ENCODE measurements at regions not wholly inside any gene's neighbourhood (a gene's known extent, or its start where the extent isn't known, plus 50 kb on each side); places are given as distances from the start of the nearest gene placed in this dataset.
"Not testable (repeated sequence)": the region's sequence is repeated elsewhere in the genome, so short reads cannot be mapped to it uniquely, and the experiment has no call there.

DNA sequence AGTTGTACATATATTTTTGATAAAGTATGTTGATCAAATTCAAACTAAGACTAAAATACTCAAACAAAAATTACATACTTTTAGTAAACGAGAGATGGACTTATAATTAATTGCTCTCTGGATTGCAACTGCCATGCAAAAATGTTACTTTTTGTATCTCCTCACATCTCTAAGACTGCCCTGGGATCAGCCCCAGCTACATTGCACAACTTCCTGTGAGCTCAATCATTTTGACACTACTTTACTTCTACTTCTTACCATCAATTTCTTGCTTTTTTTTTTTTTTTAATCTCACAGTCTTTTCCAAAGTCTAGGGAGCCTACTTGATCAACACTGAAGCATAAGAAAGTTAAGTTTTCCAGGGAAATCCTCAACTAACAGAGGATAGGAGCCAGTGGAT is 506.0 kb upstream of the CDH10 start:
- no peaks in the 10 kb centered on the region for H3K27me3 ChIP-seq (ENCODE audit: control insufficient read depth, insufficient read depth, low read length)
- no peak overlapping the region for H3K4me3 ChIP-seq (ENCODE audit: low read length)
- H3K9me3 ChIP-seq (replicated peaks; ENCODE audit: control insufficient read depth, low read depth, low read length), result no peaks in the 10 kb centered on the region
- no peaks in the 10 kb centered on the region for H3K4me1 ChIP-seq (ENCODE audit: control insufficient read depth, insufficient read depth, low read length)
- no CpG with 5 or more reads among the region's 1 CpG for WGBS (ENCODE audit: insufficient coverage)
- no peak overlapping the region for H3K27ac ChIP-seq (ENCODE audit: low read length)
- DNase-seq, result no peak
- no peaks in the 10 kb centered on the region for H3K36me3 ChIP-seq (ENCODE audit: control insufficient read depth, insufficient read depth, low read length)

DNA sequence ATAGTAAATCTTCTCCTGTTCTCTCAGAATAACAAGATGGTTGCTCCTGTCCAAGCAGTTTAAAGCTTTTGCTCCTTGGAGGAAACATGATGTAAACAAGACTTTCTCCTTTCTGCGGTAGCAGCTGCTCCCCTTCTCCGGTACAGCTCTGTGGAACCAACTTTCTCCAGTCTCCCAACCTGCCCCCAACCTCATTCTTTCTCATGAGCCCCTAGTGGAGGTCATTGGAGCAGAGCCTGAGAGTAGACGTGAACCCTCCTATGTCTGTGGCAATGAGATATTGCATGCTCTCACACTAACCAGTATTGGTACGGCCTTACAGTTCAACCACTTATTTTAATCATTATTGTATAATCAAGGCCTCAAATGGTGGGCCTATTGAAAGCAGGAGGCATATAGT is 483.8 kb upstream of the CDH10 start:
- no peaks in the 10 kb centered on the region for H3K9me3 ChIP-seq (replicated peaks; ENCODE audit: control insufficient read depth, low read depth, low read length)
- no peaks in the 10 kb centered on the region for H3K4me1 ChIP-seq (ENCODE audit: control insufficient read depth, insufficient read depth, low read length)
- no peak overlapping the region for H3K27ac ChIP-seq (ENCODE audit: low read length)
- H3K4me3 ChIP-seq (ENCODE audit: low read length), result no peak overlapping the region
- H3K27me3 ChIP-seq (ENCODE audit: control insufficient read depth, insufficient read depth, low read length), result no peaks in the 10 kb centered on the region
- no peaks in the 10 kb centered on the region for H3K36me3 ChIP-seq (ENCODE audit: control insufficient read depth, insufficient read depth, low read length)
- WGBS (ENCODE audit: insufficient coverage), result no CpG with 5 or more reads among the region's 4 CpGs
- no peak for DNase-seq

DNA sequence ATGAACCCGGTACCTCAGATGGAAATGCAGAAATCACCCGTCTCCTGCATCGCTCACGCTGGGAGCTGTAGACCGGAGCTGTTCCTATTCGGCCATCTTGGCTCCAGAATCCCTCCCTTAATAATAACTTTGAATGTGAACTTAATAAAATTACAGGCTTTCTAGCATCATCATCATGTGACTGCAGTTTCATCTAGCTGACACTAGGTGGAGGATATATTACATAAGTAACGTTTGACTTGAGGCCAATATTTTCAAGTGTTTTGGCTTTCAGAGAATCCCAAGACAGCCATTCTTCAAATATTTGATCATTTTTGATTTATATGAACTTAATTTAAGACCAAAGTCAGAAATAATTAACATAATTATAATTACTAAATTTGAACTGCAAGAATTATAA is 474.9 kb upstream of the CDH10 start:
- no peaks in the 10 kb centered on the region for H3K27me3 ChIP-seq (ENCODE audit: control insufficient read depth, insufficient read depth, low read length)
- no peak overlapping the region for H3K4me3 ChIP-seq (ENCODE audit: low read length)
- peak; percentile 2 for DNase-seq
- no peak overlapping the region for H3K27ac ChIP-seq (ENCODE audit: low read length)
- no peaks in the 10 kb centered on the region for H3K36me3 ChIP-seq (ENCODE audit: control insufficient read depth, insufficient read depth, low read length)
- no peaks in the 10 kb centered on the region for H3K4me1 ChIP-seq (ENCODE audit: control insufficient read depth, insufficient read depth, low read length)
- WGBS (ENCODE audit: insufficient coverage), result no CpG with 5 or more reads among the region's 7 CpGs
- no peaks in the 10 kb centered on the region for H3K9me3 ChIP-seq (replicated peaks; ENCODE audit: control insufficient read depth, low read depth, low read length)

DNA sequence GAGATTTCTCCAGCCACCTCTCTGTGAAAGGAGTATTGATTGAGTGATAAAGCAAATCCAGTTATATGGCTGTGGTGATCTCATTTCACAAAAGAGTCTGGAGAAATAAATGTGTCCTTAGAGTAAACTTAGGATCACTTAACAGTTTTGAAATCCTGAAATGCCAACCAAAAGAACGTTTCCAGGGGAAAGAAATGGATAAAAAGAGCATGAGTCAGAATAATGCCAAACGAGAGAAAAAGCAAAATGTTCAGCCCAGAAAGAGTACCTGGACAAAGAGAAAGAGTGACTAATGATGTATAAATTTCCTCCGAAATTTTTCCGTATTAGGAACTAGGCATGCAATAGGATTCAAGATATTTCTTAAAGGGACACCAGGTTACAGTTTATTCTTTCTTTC is 463.1 kb upstream of the CDH10 start:
- 75% methylated on average over 1 of the region's 4 CpGs for WGBS (ENCODE audit: insufficient coverage)
- Histone ChIP-seq H3K27me3 (ENCODE audit: control insufficient read depth, insufficient read depth, low read length) (no peaks in the 10 kb centered on the region), H3K4me3 (ENCODE audit: low read length) (no peak overlapping the region), H3K36me3 (ENCODE audit: control insufficient read depth, insufficient read depth, low read length) (no peaks in the 10 kb centered on the region), H3K4me1 (ENCODE audit: control insufficient read depth, insufficient read depth, low read length) (no peaks in the 10 kb centered on the region), H3K9me3 (replicated peaks; ENCODE audit: control insufficient read depth, low read depth, low read length) (peaks cover 2% of the 10 kb centered on the region), H3K27ac (ENCODE audit: low read length) (no peak overlapping the region)
- DNase-seq, result peak; percentile 1

DNA sequence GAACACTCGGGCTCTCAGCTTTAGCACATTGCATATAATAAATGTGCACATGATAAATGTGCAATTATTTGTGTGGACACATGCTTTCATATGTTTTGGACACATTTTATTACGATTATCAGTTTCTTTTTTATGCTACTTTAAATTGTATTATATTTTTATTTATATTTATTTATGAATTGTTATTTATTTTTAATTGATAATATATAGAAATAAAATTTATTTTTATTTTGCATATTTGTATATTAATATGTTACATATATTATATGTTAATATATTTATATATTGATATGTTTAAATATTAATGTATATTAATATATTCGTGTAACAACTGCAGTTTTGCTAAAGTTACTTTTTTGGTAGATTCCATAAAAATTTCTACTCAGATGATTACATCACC is 454.8 kb upstream of the CDH10 start:
- Histone ChIP-seq H3K27ac (ENCODE audit: low read length) (no peak overlapping the region), H3K36me3 (ENCODE audit: control insufficient read depth, insufficient read depth, low read length) (no peaks in the 10 kb centered on the region), H3K9me3 (replicated peaks; ENCODE audit: control insufficient read depth, low read depth, low read length) (peaks cover 4% of the 10 kb centered on the region), H3K4me1 (ENCODE audit: control insufficient read depth, insufficient read depth, low read length) (no peaks in the 10 kb centered on the region), H3K27me3 (ENCODE audit: control insufficient read depth, insufficient read depth, low read length) (no peaks in the 10 kb centered on the region), H3K4me3 (ENCODE audit: low read length) (no peak overlapping the region)
- DNase-seq, result no peak
- no CpG with 5 or more reads among the region's 3 CpGs for WGBS (ENCODE audit: insufficient coverage)

DNA sequence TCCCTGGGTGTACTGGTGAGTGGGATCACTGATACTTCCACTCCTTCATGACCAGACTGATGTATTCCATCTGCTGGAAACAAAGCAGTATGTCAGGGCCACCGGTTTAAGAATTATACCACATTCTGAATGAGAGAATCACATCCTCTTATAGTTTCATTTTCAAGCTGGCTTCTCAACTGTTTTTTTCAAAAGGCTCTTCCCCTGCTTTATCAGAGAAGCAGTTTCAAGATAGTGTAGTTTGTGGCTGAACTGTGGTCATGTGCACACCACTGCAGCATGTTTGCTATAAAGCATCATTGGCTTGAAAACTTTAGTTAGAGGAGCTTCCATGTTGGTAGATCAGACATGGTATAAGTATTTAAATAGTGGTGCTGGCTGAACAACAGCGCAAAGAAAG is 450.5 kb upstream of the CDH10 start:
- Histone ChIP-seq H3K27ac (ENCODE audit: low read length) (no peak overlapping the region), H3K27me3 (ENCODE audit: control insufficient read depth, insufficient read depth, low read length) (no peaks in the 10 kb centered on the region), H3K9me3 (replicated peaks; ENCODE audit: control insufficient read depth, low read depth, low read length) (peaks cover 4% of the 10 kb centered on the region), H3K4me3 (ENCODE audit: low read length) (no peak overlapping the region), H3K4me1 (ENCODE audit: control insufficient read depth, insufficient read depth, low read length) (no peaks in the 10 kb centered on the region), H3K36me3 (ENCODE audit: control insufficient read depth, insufficient read depth, low read length) (no peaks in the 10 kb centered on the region)
- no CpG with 5 or more reads among the region's 2 CpGs for WGBS (ENCODE audit: insufficient coverage)
- no peak for DNase-seq

DNA sequence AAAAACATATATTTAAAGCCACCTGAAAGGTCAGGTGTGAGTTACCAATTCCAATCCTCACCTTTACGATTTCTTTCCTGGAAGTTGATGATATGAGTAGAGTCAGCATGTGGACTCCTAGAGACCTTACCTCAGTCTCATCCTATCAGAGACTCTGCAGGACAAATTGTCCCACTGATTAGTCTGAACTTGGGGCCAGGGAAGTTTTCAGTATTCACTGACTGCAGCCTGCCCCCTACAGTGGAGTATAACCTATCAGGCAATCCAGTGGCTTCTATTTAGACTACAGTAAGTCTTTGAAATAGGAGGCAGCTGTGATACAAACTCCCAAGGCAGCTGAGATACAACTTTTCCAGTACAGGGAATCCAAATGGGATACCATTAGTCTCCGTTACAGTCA is 449.4 kb upstream of the CDH10 start:
- no peaks in the 10 kb centered on the region for H3K9me3 ChIP-seq (replicated peaks; ENCODE audit: control insufficient read depth, low read depth, low read length)
- whole genome bisulfite sequencing (ENCODE audit: insufficient coverage), result 80% methylated on average over 1 of the region's 2 CpGs
- DNase-seq, result no peak
- no peaks in the 10 kb centered on the region for H3K27me3 ChIP-seq (ENCODE audit: control insufficient read depth, insufficient read depth, low read length)
- no peaks in the 10 kb centered on the region for H3K4me1 ChIP-seq (ENCODE audit: control insufficient read depth, insufficient read depth, low read length)
- no peaks in the 10 kb centered on the region for H3K36me3 ChIP-seq (ENCODE audit: control insufficient read depth, insufficient read depth, low read length)
- H3K27ac ChIP-seq (ENCODE audit: low read length), result no peak overlapping the region
- H3K4me3 ChIP-seq (ENCODE audit: low read length), result no peak overlapping the region

DNA sequence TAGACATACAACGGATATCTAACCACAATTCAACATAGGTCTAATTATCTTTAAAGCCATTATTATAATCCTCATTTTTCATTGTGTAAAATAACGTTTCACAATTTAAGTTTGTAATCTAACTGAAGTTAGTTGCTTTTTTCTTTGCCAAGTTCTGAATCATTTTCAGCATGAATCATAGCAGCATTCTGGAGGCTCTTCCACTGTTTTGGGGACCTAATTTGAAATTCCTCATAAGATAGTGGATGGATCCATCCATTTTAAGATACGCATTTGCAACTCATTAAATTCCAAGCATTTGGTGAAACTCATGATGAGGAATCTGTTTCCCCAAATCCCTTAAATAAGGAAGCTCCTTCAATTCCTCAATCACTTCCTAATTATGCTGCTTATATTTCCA is 447.1 kb upstream of the CDH10 start:
- Histone ChIP-seq H3K36me3 (ENCODE audit: control insufficient read depth, insufficient read depth, low read length) (no peaks in the 10 kb centered on the region), H3K9me3 (replicated peaks; ENCODE audit: control insufficient read depth, low read depth, low read length) (no peaks in the 10 kb centered on the region), H3K27ac (ENCODE audit: low read length) (no peak overlapping the region), H3K4me1 (ENCODE audit: control insufficient read depth, insufficient read depth, low read length) (no peaks in the 10 kb centered on the region), H3K4me3 (ENCODE audit: low read length) (no peak overlapping the region), H3K27me3 (ENCODE audit: control insufficient read depth, insufficient read depth, low read length) (no peaks in the 10 kb centered on the region)
- no peak for DNase-seq
- WGBS (ENCODE audit: insufficient coverage), result no CpG with 5 or more reads among the region's 3 CpGs

DNA sequence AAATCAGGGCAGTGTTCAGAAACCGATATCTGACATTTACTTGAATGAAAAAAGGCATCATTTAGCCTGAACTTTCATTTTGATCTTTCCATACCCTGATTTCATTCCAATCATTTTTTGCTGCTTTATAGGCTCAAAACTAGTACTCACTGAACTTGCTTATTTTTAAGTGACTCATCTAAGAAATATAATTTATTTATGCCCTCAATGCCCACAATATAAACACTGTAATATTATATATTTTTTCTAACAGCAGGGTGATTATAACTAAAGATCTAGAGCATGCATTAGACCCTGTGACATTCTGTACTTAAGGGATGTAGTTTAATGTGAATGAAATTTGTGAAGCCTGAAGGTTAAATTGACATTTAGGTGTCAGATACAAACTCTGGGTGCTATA is 446.1 kb upstream of the CDH10 start:
- Histone ChIP-seq H3K4me1 (ENCODE audit: control insufficient read depth, insufficient read depth, low read length) (no peaks in the 10 kb centered on the region), H3K27ac (ENCODE audit: low read length) (no peak overlapping the region), H3K27me3 (ENCODE audit: control insufficient read depth, insufficient read depth, low read length) (no peaks in the 10 kb centered on the region), H3K9me3 (replicated peaks; ENCODE audit: control insufficient read depth, low read depth, low read length) (no peaks in the 10 kb centered on the region), H3K36me3 (ENCODE audit: control insufficient read depth, insufficient read depth, low read length) (no peaks in the 10 kb centered on the region), H3K4me3 (ENCODE audit: low read length) (no peak overlapping the region)
- no CpG with 5 or more reads among the region's 1 CpG for WGBS (ENCODE audit: insufficient coverage)
- DNase-seq, result no peak

DNA sequence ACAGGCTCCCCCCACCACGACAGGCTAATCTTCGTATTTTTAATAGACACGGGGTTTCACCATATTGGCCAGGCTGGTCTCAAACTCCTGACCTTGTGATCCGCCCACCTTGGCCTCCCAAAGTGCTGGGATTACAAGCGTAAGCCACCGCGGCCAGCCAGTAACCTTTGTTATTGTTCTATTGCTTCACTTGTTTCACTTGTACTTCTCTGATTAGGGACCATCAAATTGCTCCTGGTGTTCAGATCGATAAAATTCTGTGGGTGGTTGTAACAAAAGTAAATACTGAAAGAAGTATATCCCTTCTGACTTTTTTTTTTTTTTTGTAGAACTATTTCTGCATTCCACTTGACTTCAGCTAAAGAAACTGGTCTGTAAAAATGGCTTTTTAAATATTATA is 445.5 kb upstream of the CDH10 start:
- H3K4me3 ChIP-seq (ENCODE audit: low read length), result no peak overlapping the region
- H3K27me3 ChIP-seq (ENCODE audit: control insufficient read depth, insufficient read depth, low read length), result no peaks in the 10 kb centered on the region
- DNase-seq, result no peak
- H3K27ac ChIP-seq (ENCODE audit: low read length), result no peak overlapping the region
- no peaks in the 10 kb centered on the region for H3K4me1 ChIP-seq (ENCODE audit: control insufficient read depth, insufficient read depth, low read length)
- WGBS (ENCODE audit: insufficient coverage), result 95% methylated on average over 7 of the region's 8 CpGs
- H3K9me3 ChIP-seq (replicated peaks; ENCODE audit: control insufficient read depth, low read depth, low read length), result no peaks in the 10 kb centered on the region
- no peaks in the 10 kb centered on the region for H3K36me3 ChIP-seq (ENCODE audit: control insufficient read depth, insufficient read depth, low read length)

DNA sequence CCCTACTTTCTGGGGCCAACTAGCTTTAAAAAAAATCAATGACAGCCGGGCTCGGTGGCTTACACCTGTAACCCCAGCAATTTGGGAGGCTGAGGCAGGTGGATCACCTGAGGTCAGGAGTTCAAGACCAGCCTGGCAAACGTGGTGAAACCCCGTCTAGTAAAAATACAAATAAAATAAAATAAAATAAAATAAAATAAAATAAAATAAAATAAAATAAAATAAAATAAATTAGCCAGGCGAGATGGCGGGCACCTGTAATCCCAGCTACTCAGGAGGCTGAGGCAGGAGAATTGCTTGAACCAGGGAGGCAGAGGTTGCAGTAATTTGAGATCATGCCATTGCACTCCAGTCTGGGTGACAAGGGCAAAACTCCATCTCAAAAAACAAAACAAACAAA is 443.9 kb upstream of the CDH10 start:
- not testable (repeated sequence) for DNase-seq; H3K27me3 ChIP-seq (ENCODE audit: control insufficient read depth, insufficient read depth, low read length); H3K9me3 ChIP-seq (replicated peaks; ENCODE audit: control insufficient read depth, low read depth, low read length); H3K4me1 ChIP-seq (ENCODE audit: control insufficient read depth, insufficient read depth, low read length); H3K4me3 ChIP-seq (ENCODE audit: low read length); H3K36me3 ChIP-seq (ENCODE audit: control insufficient read depth, insufficient read depth, low read length); H3K27ac ChIP-seq (ENCODE audit: low read length)
- WGBS (ENCODE audit: insufficient coverage), result no CpG with 5 or more reads among the region's 6 CpGs

All from muscle of leg (tissue), 3 donors.